Spinal cord (tissue), 9 donors: ENCODE measurements at regions not wholly inside any gene's neighbourhood (a gene's known extent, or its start where the extent isn't known, plus 50 kb on each side); places are given as distances from the start of the nearest gene placed in this dataset.
"Not testable (repeated sequence)": the region's sequence is repeated elsewhere in the genome, so short reads cannot be mapped to it uniquely, and the experiment has no call there.

ENCODE experiments used
- DNase-seq, 6 donors: peaks; one replicate each; pipeline versions ENCODE4 v3.0.0 to v3.0.0-alpha.2; 2013 to 2015; ENCODE audit warnings: low spot score in 6 of 6, low read depth in 4 of 6
- H3K27ac ChIP-seq: one replicate; pipeline ENCODE4 v1.5.1; 2013; ENCODE audit warnings: low read depth, low read length, control low read depth
- H3K27me3 ChIP-seq: one replicate; pipeline ENCODE4 v1.6.1; 2013; ENCODE audit warnings: low read length; ENCODE audit not compliant: control insufficient read depth, insufficient read depth
- H3K36me3 ChIP-seq: one replicate; pipeline ENCODE4 v1.6.1; 2013; ENCODE audit warnings: low read length; ENCODE audit not compliant: control insufficient read depth, insufficient read depth
- H3K4me1 ChIP-seq: one replicate; pipeline ENCODE4 v1.6.1; 2013; ENCODE audit warnings: low read length; ENCODE audit not compliant: control insufficient read depth, insufficient read depth
- H3K4me3 ChIP-seq: one replicate; pipeline ENCODE4 v1.5.1; 2013; ENCODE audit warnings: low read depth, low read length, control low read depth
- H3K9me3 ChIP-seq: one replicate; pipeline ENCODE4 v1.6.1; 2013; ENCODE audit warnings: low read length; ENCODE audit not compliant: control insufficient read depth, insufficient read depth
- WGBS: methylation state at CpG from one replicate; pipeline ENCODE4 v1.1.5; 2013; ENCODE audit warnings: missing lambda C conversion rate; ENCODE audit not compliant: insufficient coverage; 5-methylcytosine and 5-hydroxymethylcytosine counted together
- donor health status: healthy.

- H3K36me3 ChIP-seq, result no peaks in the 10 kb centered on the region
- no peaks in the 10 kb centered on the region for H3K4me1 ChIP-seq
- no peak for DNase-seq
- H3K9me3 ChIP-seq, result no peaks in the 10 kb centered on the region
- WGBS, result 100% methylated on average over 1 of the region's 4 CpGs
- H3K27me3 ChIP-seq, result no peaks in the 10 kb centered on the region
- H3K27ac ChIP-seq, result no peak overlapping the region
- H3K4me3 ChIP-seq, result no peak overlapping the region
These were observed 74.6 kb downstream of the RBM11 start for GRCh38 chr21:14290576-14290975.

GRCh38 chr21:14288922-14289321 lies 73.0 kb downstream of the RBM11 start:
- Histone ChIP-seq H3K9me3 (no peaks in the 10 kb centered on the region), H3K4me3 (no peak overlapping the region), H3K27ac (no peak overlapping the region), H3K27me3 (no peaks in the 10 kb centered on the region), H3K36me3 (no peaks in the 10 kb centered on the region), H3K4me1 (no peaks in the 10 kb centered on the region)
- WGBS, result 100% methylated on average over 2 of the region's 3 CpGs
- DNase-seq, result no peak

GRCh38 chr21:14285147-14285761 lies 69.3 kb downstream of the RBM11 start:
- Histone ChIP-seq H3K9me3 (no peaks in the 10 kb centered on the region), H3K36me3 (no peaks in the 10 kb centered on the region), H3K27ac (no peak overlapping the region), H3K4me1 (no peaks in the 10 kb centered on the region), H3K27me3 (no peaks in the 10 kb centered on the region), H3K4me3 (no peak overlapping the region)
- 67% methylated on average over 1 of the region's 2 CpGs for WGBS
- DNase-seq, result no peak

- no peaks in the 10 kb centered on the region for H3K9me3 ChIP-seq
- no peak for DNase-seq
- whole genome bisulfite sequencing, result 25% methylated on average over 1 of the region's 3 CpGs
- H3K4me1 ChIP-seq, result no peaks in the 10 kb centered on the region
- H3K36me3 ChIP-seq, result no peaks in the 10 kb centered on the region
- H3K4me3 ChIP-seq, result no peak overlapping the region
- H3K27ac ChIP-seq, result no peak overlapping the region
- no peaks in the 10 kb centered on the region for H3K27me3 ChIP-seq
These were observed 68.5 kb downstream of the RBM11 start for GRCh38 chr21:14284481-14284880.

GRCh38 chr21:14281188-14281900 lies 65.4 kb downstream of the RBM11 start:
- H3K27ac ChIP-seq, H3K4me1 ChIP-seq, DNase-seq, H3K36me3 ChIP-seq, H3K9me3 ChIP-seq, H3K4me3 ChIP-seq, H3K27me3 ChIP-seq: not testable (repeated sequence)
- WGBS, result 14% methylated on average over 5 of the region's 11 CpGs
